ELR (cell line): ENCODE measurements at regions not wholly inside any gene's neighbourhood (a gene's known extent, or its start where the extent isn't known, plus 50 kb on each side); places are given as distances from the start of the nearest gene placed in this dataset.

Source experiments
- DNase-seq: peaks from one replicate; pipeline ENCODE4 v3.0.0-alpha.2; 2015; ENCODE audit warnings: low read depth

- DNase-seq: no peak
These were observed 645.0 kb downstream of the PTPRC start for GRCh38 chr1:199283794-199284193.

GRCh38 chr1:199287206-199287605 lies 648.4 kb downstream of the PTPRC start:
- DNase-seq: no peak

GRCh38 chr1:199287647-199288046 lies 648.8 kb downstream of the PTPRC start:
- peak; percentile 61 for DNase-seq

GRCh38 chr1:199290186-199290585 lies 651.3 kb downstream of the PTPRC start:
- peak; percentile 80 for DNase-seq

- DNase-seq: no peak
These were observed 652.3 kb downstream of the PTPRC start for GRCh38 chr1:199291022-199291740.

- DNase-seq: peak; percentile 22
These were observed 654.1 kb downstream of the PTPRC start for GRCh38 chr1:199292896-199293295.

- no peak for DNase-seq
These were observed 656.3 kb downstream of the PTPRC start for GRCh38 chr1:199295107-199295506.

GRCh38 chr1:199297174-199297573 lies 658.3 kb downstream of the PTPRC start:
- DNase-seq: peak; percentile 60

GRCh38 chr1:199297887-199298286 lies 659.0 kb downstream of the PTPRC start:
- no peak for DNase-seq

GRCh38 chr1:199298825-199299224 lies 660.0 kb downstream of the PTPRC start:
- no peak for DNase-seq

GRCh38 chr1:199301472-199302217 lies 662.8 kb downstream of the PTPRC start:
- DNase-seq: no peak

- peak; percentile 82 for DNase-seq
These were observed 663.7 kb downstream of the PTPRC start for GRCh38 chr1:199302554-199302953.

GRCh38 chr1:199303035-199303434 lies 664.2 kb downstream of the PTPRC start:
- no peak for DNase-seq

GRCh38 chr1:199305053-199305452 lies 666.2 kb downstream of the PTPRC start:
- no peak for DNase-seq

- DNase-seq: no peak
These were observed 668.8 kb downstream of the PTPRC start for GRCh38 chr1:199307496-199308264.

- DNase-seq: no peak
These were observed 669.6 kb downstream of the PTPRC start for GRCh38 chr1:199308349-199308846.

GRCh38 chr1:199310708-199311107 lies 671.9 kb downstream of the PTPRC start:
- no peak for DNase-seq

- no peak for DNase-seq
These were observed 672.8 kb downstream of the PTPRC start for GRCh38 chr1:199311478-199312262.

- DNase-seq: no peak
These were observed 673.8 kb downstream of the PTPRC start for GRCh38 chr1:199312626-199313025.

- peak; percentile 36 for DNase-seq
These were observed 674.6 kb downstream of the PTPRC start for GRCh38 chr1:199313444-199313843.

GRCh38 chr1:199319341-199319740 lies 680.5 kb downstream of the PTPRC start:
- DNase-seq: no peak

- no peak for DNase-seq
These were observed 683.4 kb downstream of the PTPRC start for GRCh38 chr1:199322278-199322677.
